Thyroid gland (tissue), 4 donors: ENCODE measurements at regions not wholly inside any gene's neighbourhood (a gene's known extent, or its start where the extent isn't known, plus 50 kb on each side); places are given as distances from the start of the nearest gene placed in this dataset.

Experiments
- CTCF ChIP-seq, 6 experiments: fragments of 200-600 bp in 3 of 6; fragments of 450-650 bp in 3 of 6; sonication (generic) in 3 of 6; IDR thresholded peaks; one replicate each; pipeline ENCODE4 v1.5.1; 2016 to 2019; ENCODE audit warnings: antibody characterized with exemption in 6 of 6, mild to moderate bottlenecking in 2 of 6, inconsistent platforms in 1 of 6, moderate library complexity in 1 of 6
- POLR2A ChIP-seq, 2 donors: fragments of 450-650 bp; IDR thresholded peaks; one replicate each; pipeline ENCODE4 v1.6.1; 2017; ENCODE audit warnings: antibody characterized with exemption in 2 of 2, mild to moderate bottlenecking in 2 of 2, moderate library complexity in 1 of 2

- no peak for TF ChIP-seq CTCF (IDR thresholded peaks at IDR 0.05)
- TF ChIP-seq POLR2A (IDR thresholded peaks at IDR 0.05) = no peak
Observed at GRCh38 chr1:229952670-229953520, 114.1 kb upstream of the GALNT2 start.
